ENCODE measurements at regions not wholly inside any gene's neighbourhood (a gene's known extent, or its start where the extent isn't known, plus 50 kb on each side); places are given as distances from the start of the nearest gene placed in this dataset.
"Not testable (repeated sequence)": the region's sequence is repeated elsewhere in the genome, so short reads cannot be mapped to it uniquely, and the experiment has no call there.

DNA sequence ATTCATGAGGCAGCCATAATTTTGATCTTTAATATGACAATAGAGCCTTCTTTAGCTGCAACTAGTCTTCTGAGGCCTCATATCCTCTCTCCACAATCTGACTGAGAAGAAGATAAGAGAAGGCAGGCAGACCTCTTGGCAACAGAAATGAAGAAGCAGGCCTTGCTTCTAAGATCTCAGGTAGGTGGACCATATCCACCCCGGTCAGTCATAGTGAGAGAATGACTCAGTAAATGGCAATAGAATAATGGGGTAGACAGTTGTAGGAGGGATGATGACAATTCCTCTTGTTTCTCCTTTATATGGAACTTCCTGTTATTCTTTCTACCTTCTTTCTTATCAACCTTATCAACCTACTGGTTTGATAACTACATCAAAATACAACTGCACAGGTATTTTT, 246.7 kb upstream of the G2E3 start:
- no peak for DNase-seq

DNA sequence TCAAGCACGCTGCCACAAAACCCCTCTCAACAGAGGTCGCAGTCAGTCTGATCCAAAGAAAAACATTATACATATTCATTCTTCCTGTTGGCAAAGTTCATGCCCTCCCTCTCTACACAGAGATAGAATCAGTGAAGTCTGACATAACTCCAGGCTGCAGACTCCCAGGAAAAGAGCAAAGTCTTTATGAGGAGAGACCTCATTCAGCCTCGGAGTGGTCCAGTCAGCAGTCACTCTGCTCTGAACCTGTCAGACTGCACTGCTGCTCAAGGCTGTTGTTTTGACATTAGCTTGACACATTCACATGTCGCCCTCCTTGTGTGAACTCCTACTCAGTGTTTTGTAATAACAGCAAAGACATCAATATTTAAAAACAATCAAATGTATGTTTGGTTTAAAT, 241.2 kb upstream of the G2E3 start:
- DNase-seq = no peak

DNA sequence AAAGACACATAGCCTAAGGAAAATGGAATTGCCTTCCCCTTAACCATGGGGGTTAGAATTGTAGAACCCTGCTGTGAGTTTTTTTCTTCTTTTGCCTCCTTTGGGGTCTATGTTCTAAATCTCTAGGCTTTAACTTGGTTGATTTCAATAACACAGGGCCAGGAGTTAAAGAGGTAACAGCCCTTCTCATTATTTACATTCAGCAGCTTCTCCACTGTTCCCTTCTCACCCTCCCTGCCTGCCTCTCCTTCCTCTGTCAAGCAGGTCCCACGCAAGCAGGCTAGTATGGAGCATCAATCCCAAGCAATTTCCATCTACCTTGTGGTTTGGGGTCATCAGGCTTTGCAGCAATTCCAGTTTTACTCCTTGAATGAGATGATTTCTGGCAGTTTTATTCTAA, 236.1 kb upstream of the G2E3 start:
- no peak for DNase-seq

DNA sequence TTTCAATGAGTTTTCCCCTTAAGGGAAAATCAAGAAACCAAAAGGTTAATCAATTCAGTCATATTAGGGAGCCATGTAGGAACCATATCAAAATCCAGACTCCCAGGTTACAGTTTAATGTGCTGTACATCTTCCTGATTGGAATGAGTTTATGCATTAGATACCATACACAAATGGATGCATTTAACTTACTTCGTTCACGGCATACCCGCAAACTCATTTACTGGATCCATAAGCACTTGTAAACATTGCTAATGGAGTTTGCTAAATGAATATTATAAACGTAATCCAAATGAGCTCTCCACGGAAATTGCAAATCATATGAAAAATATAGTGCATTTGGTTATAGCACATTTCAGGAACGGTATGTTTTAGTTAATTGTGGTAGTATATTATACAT, 228.9 kb upstream of the G2E3 start:
- no peak for DNase-seq

GRCh38 chr14:30330445-30330844, 228.5 kb upstream of the G2E3 start:
- DNase-seq = no peak

- no peak for DNase-seq
Observed at GRCh38 chr14:30331030-30331429, 227.9 kb upstream of the G2E3 start.

GRCh38 chr14:30332374-30332773, 226.6 kb upstream of the G2E3 start:
- DNase-seq = no peak

- DNase-seq = no peak
Observed at GRCh38 chr14:30333934-30334333, 225.0 kb upstream of the G2E3 start.

- no peak for DNase-seq
Observed at GRCh38 chr14:30337456-30337855, 221.5 kb upstream of the G2E3 start.

GRCh38 chr14:30339311-30339901, 219.6 kb upstream of the G2E3 start:
- no peak for DNase-seq

DNA sequence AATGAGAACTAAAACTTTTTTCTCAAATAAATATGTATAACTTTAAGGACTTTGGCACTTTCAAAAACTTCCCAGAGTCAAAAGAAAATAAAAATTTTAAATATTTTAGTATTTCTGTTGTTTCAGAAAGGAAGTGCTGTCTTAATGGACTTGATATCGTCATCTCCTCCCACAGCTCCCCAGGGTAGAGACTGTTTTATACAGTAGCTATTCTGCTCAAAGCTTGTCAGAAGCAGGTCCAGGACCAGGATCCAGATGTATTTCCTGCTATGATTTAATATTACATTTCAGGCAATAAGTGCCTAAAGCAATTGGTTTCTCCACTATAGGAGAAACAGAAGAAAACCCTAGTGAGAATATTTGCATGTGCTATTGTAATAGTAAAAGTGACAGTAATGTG, 218.5 kb upstream of the G2E3 start:
- no peak for DNase-seq

DNA sequence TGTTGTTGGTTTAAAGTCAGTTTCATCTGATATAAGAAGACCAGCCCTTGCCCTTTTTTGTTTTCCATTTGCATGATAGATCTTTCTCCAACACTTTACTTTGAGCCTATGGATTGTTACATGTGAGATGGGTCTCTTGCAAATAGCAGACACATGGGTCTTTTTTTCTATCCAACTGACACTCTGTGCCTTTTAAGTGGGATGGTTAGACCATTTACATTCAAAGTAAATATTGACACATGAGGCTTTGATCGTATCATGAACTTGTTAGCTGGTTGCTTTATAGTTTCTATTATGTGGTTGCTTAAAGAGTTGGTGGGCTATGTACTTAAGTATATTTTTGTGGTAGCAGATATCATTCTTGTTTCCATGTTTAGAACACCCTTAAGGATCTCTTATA, 213.4 kb upstream of the G2E3 start:
- DNase-seq = no peak

DNA sequence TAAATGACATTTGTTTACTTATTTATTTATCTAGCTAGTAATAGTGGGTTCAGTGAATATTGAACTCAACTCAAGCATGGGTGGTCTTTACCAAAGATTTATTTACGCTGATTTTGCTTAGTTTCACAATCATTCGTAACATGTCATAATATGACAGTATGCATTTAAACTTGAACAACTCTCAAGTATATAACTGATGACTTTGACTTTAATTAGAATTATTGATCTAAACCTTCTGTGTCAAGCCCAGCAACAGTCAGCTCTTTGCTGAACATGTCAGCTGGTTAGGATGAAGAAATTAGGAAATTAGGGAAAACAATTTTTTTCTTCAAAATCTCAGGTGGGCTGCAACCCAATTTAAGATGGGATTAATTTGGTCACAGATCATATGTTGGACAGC, 210.5 kb upstream of the G2E3 start:
- DNase-seq = no peak

GRCh38 chr14:30349520-30349919, 209.4 kb upstream of the G2E3 start:
- no peak for DNase-seq

DNA sequence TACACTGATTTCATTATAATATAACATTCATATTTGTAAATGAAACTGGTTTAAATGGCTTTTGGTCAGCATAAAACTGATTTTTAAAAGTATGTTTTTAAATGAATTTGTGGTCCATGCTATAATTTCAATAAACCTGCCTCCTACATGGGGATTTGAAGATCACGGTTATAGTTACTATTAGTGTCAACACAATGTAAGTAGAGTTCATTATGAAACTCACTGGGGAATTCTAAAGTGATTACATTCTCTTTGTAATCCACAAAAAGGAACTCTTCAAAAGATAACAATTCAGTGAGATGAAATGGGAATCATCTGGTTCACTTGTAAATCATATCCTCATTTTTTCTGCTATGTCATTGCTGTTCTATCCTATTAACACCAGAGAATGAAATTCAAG, 204.5 kb upstream of the G2E3 start:
- DNase-seq = no peak

DNA sequence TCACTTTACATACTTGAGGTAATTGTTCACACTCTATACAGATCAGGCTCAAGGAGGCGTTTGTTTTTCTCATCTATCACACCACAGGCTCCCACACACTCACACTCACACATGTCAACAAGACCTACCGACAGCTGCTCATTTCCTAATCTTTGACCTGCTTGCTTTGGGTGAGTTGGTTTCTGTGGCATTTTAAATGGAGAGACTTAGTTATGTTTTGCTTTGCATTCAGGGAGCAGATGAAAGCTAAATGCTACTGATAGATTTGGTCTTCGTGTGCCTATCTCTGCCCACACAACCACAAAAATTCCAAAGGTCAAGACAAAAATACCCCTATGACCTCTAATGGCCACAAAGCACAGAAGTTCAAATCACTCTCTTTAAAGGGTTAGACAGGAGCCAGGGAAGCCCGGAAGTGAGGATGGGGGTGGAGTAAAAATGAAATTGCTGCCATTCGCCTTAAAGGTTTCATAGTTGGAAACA, 203.5 kb upstream of the G2E3 start:
- no peak for DNase-seq

DNA sequence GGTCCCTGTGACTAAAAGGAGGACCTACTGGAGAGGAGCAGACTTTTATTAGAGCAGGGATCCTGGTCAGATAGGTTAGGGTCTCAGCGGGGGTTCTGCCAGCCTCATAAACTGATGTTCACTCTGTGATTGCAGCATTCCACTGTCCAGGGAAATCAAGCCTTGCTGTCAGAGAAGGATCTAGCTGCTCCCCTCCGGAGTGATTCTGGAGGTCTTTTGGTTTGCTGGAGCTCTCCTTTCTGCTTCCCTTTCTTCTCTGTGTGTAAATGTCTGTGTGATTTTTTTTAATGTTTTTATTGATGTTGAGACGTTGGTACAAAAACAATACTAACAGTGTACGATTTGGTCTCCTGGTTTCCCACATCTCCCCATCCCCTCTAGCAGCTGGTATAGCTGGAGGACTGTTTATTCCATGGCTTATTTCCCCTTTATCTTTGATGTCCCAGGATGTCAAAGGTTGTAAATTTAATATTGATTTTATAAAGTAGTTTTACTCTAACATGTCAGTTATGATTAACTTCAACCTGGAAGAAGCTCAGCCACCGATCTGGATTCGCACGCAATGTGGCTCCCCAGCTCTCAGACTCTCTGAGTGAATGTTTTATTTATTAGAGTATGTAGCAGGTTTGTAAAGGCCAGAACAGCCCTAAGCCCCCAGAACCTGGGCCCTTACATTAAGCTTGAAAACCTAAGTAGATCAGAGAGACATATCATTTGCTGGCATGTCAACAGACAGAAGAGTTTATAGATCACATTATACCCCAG, 202.3 kb upstream of the G2E3 start:
- no peak for DNase-seq

DNA sequence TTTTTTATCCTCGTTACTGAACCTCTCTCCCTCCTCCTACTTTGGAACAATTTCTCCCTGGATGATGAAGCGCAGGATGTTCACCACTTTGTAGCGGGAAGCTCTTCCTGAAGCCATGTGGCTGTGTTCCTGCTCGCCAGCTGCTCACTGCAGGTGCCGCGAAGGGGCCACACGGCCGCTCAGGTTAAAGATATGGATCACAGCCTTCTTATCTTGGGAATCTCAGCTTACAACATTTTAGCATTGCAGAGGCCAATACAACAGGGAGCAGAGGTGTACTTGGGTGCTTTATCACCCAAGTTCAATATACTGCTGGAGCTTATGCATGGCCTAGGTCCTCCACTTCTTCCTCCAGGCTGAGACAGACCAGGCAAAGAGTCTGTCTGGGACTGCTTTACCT, 201.2 kb upstream of the G2E3 start:
- no peak for DNase-seq

- DNase-seq = no peak
Observed at GRCh38 chr14:30362369-30363218, 196.4 kb upstream of the G2E3 start.

DNA sequence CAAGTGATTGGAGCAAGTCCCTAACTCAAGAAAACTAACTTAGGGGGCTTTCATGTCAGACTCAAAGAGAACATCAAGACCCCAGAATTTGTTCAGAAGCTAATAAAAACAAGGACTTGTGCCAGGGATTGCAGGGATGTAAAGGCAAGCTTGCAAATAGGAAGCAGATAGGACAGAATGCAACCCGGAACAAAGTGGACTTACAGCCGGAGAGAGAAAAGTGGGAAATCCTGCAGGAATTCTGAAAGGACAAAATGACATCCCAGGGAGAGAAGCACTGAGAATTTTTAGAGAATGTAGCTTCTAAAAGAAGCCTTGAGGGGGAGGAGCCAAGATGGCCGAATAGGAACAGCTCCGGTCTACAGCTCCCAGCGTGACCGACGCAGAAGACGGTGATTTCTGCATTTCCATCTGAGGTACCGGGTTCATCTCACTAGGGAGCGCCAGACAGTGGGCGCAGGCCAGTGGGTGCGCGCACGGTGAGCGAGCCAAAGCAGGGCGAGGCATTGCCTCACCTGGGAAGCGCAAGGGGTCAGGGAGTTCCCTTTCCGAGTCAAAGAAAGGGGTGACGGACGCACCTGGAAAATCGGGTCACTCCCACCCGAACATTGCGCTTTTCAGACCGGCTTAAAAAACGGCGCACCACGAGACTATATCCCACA, 195.6 kb upstream of the G2E3 start:
- not testable (repeated sequence) for DNase-seq

GRCh38 chr14:30369502-30370180, 189.3 kb upstream of the G2E3 start:
- no peak for DNase-seq

DNA sequence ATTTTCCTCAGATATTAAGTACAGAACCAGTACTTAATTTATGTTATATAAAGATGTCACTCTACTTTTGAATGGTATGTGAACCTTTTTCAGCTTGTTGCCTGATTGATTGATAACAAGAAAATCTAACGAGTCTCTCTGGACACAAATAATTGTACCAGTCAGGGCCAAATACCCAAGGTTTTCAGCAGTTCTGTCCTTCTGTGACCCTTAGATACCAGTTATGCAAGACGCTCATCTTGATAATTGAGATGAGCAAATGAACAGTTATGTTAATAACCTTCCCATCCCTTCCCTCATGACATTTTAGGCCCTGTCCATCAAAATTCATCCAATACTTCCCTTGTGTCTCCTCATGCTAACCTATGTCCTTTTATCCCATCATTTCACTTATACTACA, 185.9 kb upstream of the G2E3 start:
- DNase-seq = no peak

Measured in right kidney (tissue), 1 donor.